NCI-H2171 (cell line): ENCODE measurements at regions not wholly inside any gene's neighbourhood (a gene's known extent, or its start where the extent isn't known, plus 50 kb on each side); places are given as distances from the start of the nearest gene placed in this dataset.

ENCODE experiments used
- DNase-seq: peaks from one replicate; lab custom pipeline; 2025; lab: John Stamatoyannopoulos, UW

- DNase-seq: no peak
Observed at GRCh38 chr21:38658511-38658910, 147.2 kb upstream of the ETS2 start.

- DNase-seq: no peak
Observed at GRCh38 chr21:38659936-38660332, 145.8 kb upstream of the ETS2 start.

DNA sequence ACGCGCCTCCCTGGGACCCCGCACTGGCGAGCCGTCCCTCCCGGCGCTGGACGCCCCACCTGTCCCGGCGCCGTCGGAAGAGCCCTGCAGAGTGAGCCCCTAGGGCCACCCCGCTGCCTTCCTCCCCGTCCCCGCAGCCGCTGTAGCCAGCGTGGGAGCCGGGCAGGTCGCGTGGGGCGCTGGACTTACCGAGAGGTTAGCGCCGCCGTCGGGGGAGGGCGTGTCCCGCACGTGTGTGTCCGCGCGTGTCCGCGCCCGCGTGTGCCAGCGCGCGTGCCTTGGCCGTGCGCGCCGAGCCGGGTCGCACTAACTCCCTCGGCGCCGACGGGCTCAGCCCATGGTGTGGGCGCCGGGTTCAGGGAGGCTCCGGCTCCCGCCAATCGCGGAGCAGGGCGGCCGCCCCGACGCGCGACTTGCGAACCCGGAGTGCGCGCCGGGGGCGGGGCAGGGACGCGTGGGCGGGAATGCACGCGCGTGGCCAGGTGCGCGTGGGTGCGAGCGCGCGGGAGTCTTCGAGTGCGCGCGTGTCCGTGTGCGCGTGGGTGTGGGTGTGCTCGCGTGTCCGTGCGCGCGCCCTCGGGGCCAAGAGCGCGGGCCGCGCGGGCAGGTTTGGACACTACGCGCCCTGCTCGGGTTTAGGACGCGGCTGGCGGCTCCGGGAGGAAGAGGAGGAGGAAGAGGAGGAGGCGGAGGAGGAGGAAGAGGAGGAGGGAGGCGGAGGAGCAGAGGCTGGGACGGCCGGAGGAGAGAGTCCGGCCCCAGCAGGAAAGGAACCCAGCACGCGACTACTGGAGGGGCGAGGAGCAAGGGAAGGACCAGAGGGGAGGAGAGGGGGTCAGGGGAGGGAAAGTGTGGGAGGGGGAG, 145.2 kb upstream of the ETS2 start:
- DNase-seq: no peak

DNA sequence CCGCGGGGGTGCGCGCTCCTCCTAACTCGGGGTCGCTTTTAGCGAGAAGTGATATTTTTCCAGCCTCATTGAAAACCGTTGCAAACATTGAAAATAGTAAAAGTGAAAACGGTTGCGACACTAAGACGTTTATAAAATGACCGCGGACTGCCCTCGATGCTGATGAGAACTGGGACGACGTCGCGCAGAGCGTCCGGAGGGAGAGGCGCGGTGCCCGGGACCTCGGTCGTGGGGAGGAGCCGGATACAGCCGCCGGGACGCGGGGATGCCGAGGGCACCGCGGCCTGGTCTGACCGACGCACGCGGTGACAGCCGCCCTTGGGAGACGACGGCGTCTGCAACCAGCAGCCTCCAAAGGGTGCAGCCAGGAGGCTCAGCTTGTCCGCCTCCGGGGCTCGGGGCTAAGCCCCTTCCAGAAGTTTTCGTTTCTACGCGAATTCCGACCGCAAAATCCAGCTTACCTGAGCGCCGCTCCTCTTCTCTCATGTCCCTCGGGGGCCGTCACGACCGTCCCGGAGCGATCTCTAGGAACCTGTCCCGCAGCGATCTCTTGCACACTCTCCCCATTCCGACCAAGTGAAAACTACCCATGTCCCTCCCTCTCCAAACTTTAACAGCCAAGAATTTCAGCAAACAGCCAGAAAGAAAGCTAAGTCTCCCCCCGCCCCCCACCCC, 144.4 kb upstream of the ETS2 start:
- DNase-seq: no peak

- DNase-seq: no peak
Observed at GRCh38 chr21:38661889-38662568, 143.7 kb upstream of the ETS2 start.

- no peak for DNase-seq
Observed at GRCh38 chr21:38663282-38663681, 142.4 kb upstream of the ETS2 start.

GRCh38 chr21:38664315-38664714, 141.4 kb upstream of the ETS2 start:
- DNase-seq: no peak

- DNase-seq: no peak
Observed at GRCh38 chr21:38664841-38665240, 140.9 kb upstream of the ETS2 start.

DNA sequence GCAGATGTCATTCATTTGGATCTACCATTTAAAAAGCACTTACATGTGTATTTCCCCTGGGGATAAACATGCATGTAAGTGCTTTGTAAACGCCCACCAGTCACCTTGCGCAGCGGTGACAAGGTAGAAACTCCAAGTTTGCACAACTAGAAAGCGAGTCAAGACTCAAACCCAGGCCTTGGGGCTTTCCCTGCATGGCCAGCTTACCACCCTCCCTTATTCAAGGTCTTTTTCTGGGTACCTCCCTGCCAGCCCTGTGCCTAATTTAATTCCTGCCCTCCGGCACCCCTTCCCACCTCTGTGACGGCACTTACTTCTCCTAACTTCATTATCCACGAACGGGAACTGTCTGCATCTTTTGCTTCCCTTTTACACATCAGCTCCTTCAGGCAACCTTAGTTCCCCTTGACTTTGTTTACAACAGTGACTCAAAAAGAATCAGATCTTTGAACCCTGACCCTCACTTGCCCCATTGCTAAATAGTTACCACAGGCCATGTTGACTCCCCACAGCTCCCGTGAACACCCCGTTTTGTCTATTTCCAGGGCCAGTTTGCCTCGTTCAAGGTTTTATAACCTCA, 138.3 kb upstream of the ETS2 start:
- DNase-seq: no peak

GRCh38 chr21:38668067-38668466, 137.7 kb upstream of the ETS2 start:
- DNase-seq: no peak

DNA sequence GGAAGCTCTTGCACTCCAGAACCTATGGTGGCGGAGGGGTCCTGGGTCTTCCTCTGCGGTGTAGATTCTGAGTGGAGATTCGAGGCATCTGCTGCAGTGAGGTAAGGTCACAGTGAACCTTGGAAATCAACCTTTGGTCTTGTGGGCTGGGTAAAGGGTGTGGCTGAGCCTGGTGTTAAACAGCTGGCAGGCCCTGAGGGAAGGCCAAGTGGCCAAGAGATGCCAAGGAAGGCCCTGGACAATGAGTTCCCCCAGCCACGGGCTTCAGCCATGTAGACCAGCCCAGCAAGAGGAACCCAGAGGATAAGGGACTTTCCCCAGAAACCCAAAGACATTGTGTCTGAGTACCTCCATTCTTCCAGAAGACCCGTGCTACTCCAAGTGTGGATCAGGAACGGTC, 137.2 kb upstream of the ETS2 start:
- DNase-seq: no peak

- no peak for DNase-seq
Observed at GRCh38 chr21:38669186-38669585, 136.5 kb upstream of the ETS2 start.

- DNase-seq: no peak
Observed at GRCh38 chr21:38670861-38671260, 134.9 kb upstream of the ETS2 start.

DNA sequence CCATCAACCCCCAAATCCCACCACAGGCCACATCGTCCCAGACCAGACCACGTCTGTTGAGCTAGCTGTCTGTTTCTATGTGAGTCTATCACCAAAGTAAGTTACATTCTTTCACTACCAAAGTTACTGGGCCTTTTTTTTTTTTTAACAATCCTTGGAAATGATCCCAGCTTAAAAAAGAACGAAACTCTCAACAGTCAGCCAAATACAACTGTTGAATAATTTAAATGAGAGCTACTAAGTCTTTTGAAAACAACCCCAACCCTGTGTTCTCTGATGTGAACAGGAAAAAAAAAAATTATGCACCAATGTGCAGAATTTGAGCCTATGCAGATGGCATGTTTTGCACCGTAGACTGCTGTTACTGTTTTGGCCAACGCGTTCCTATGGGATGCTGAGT, 134.0 kb upstream of the ETS2 start:
- no peak for DNase-seq

DNA sequence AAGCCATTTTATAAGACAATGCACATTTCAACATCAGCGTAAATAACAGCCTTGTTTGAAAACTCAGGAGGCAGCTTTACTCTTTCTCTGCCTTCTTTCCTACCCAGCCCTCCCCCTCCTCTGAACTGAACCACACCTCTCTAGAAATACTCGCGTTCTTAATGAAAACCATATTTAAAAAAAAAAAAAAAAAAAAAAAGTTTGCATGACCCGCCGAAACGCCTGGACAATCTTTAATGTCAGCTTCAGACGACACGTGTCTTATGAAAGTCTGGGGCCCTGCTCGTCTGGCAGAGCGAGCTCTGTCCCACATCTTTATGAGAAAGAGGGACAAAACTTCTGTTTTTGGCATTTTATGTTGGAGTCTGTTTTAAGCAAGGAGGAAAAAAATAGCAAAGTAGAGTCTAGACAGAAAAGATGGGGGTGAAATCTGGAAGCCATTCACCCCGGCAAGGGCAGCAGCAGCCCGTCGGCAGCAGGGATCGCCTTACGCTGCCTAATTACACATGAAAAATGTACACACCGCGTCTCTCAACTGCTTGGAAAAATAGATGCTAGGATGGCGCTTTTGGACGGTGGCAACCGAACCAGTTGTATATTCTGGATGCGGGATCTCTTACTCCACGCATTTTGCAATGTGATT, 130.4 kb upstream of the ETS2 start:
- no peak for DNase-seq

DNA sequence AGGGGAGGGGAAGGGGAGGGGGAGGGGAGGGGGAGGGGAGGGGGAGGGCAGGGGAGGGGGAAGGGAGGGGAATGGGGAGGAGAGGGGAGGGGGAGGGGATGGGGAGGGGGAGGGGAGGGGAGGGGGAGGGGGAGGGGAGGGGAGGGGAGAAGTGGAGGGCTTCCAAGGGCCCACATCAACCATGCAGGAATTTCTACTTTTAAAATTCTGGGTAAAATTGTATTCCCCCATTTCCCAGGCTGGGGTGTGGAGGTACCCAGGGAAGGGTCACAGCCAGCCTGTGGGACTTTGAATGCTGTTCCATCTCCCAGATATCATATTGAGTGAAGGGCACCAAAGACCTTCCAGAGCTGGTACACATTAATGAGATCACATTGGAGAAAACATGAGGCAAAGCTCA, 126.9 kb upstream of the ETS2 start:
- no peak for DNase-seq

DNA sequence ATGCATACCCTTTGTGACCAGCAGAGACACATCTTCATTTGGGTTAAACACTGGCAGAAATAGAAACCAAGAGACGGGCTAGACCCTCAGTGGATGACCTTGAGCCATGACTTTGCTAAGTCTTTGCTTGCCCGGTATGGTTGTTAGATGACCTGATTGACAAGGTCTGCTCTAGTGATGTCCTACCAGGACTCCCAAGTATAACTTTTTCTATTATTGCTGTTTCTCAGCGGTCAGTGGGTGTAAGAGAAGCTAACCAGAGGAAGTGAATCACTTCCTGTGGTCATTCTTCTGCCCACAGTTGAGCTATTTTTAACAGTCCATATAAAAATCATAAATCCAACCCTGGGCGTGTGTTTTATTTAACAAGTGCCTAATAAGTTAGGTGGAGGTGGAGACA, 126.2 kb upstream of the ETS2 start:
- no peak for DNase-seq

- DNase-seq: no peak
Observed at GRCh38 chr21:38680401-38680800, 125.3 kb upstream of the ETS2 start.

GRCh38 chr21:38683222-38683621, 122.5 kb upstream of the ETS2 start:
- no peak for DNase-seq

DNA sequence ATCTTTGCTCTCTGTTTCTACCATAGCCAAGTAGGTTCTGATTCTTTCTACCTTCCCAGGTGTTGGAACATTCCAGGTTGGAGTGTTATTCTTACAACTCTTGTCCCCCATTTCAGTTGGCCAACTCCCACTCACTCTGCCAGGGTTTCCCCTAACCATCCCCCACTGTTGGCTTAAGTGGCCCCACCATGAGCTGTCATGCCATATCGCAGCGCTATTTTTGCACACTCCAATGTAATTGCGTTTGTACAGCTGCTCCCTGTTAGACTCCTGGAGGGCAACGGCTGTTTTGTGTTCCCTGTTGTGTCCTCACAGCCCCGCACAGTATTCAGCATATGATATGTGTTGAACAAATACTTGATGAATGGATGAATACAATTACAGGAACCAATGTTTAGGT, 117.7 kb upstream of the ETS2 start:
- DNase-seq: no peak

GRCh38 chr21:38691631-38692030, 114.1 kb upstream of the ETS2 start:
- no peak for DNase-seq

DNA sequence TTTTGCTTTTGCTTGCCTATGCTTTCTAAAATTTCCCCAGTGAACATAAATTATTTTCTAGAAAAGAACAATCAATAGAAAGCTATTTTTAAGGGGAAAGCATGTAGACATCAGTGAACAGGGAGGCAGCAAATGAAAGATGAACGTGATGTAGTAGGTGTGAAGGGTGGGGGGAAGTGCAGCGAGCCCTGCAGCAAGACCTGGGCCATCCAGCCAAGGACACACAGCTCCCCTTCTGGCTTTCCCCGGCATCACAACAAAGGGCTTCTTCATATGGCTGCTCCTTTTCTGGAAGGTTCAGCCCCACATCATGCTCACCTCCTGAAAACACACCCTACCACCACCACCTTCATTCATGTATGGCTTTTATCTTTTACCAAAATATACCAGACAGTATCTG, 109.2 kb upstream of the ETS2 start:
- no peak for DNase-seq
